COLO668 (cell line): ENCODE measurements at regions not wholly inside any gene's neighbourhood (a gene's known extent, or its start where the extent isn't known, plus 50 kb on each side); places are given as distances from the start of the nearest gene placed in this dataset.
"Not testable (repeated sequence)": the region's sequence is repeated elsewhere in the genome, so short reads cannot be mapped to it uniquely, and the experiment has no call there.

ENCODE experiments used
- DNase-seq: peaks from one replicate; lab custom pipeline; 2025; ENCODE audit not compliant: unreplicated experiment; lab: John Stamatoyannopoulos, UW

- DNase-seq, result peak; percentile 17
Measured at GRCh38 chr3:75434276-75434912, 229.7 kb upstream of the FRG2C start.

- DNase-seq, result peak; percentile 93
Measured at GRCh38 chr3:75434913-75435793, 229.0 kb upstream of the FRG2C start.

GRCh38 chr3:75435794-75436400 lies 228.2 kb upstream of the FRG2C start:
- peak; percentile 66 for DNase-seq

- DNase-seq, result not testable (repeated sequence)
Measured at GRCh38 chr3:75440986-75441385, 223.1 kb upstream of the FRG2C start.

GRCh38 chr3:75444634-75445033 lies 219.5 kb upstream of the FRG2C start:
- not testable (repeated sequence) for DNase-seq

- not testable (repeated sequence) for DNase-seq
Measured at GRCh38 chr3:75445234-75445633, 218.9 kb upstream of the FRG2C start.

GRCh38 chr3:75446948-75447347 lies 217.2 kb upstream of the FRG2C start:
- not testable (repeated sequence) for DNase-seq

GRCh38 chr3:75453328-75453727 lies 210.8 kb upstream of the FRG2C start:
- peak; percentile 85 for DNase-seq

GRCh38 chr3:75453839-75454238 lies 210.3 kb upstream of the FRG2C start:
- DNase-seq, result not testable (repeated sequence)

GRCh38 chr3:75474530-75474929 lies 189.6 kb upstream of the FRG2C start:
- not testable (repeated sequence) for DNase-seq

GRCh38 chr3:75496600-75496999 lies 167.5 kb upstream of the FRG2C start:
- DNase-seq, result not testable (repeated sequence)

- not testable (repeated sequence) for DNase-seq
Measured at GRCh38 chr3:75500357-75500756, 163.8 kb upstream of the FRG2C start.

- DNase-seq, result not testable (repeated sequence)
Measured at GRCh38 chr3:75502171-75502570, 162.0 kb upstream of the FRG2C start.

GRCh38 chr3:75502769-75503756 lies 161.1 kb upstream of the FRG2C start:
- peak; percentile 35 for DNase-seq

GRCh38 chr3:75506603-75507002 lies 157.5 kb upstream of the FRG2C start:
- DNase-seq, result no peak

- DNase-seq, result not testable (repeated sequence)
Measured at GRCh38 chr3:75507956-75508355, 156.2 kb upstream of the FRG2C start.

- not testable (repeated sequence) for DNase-seq
Measured at GRCh38 chr3:75527657-75528056, 136.5 kb upstream of the FRG2C start.

- DNase-seq, result peak; percentile 12
Measured at GRCh38 chr3:75552095-75552494, 112.0 kb upstream of the FRG2C start.

- DNase-seq, result not testable (repeated sequence)
Measured at GRCh38 chr3:75564427-75564826, 99.7 kb upstream of the FRG2C start.

- DNase-seq, result not testable (repeated sequence)
Measured at GRCh38 chr3:75572303-75572702, 91.8 kb upstream of the FRG2C start.
